Esophagus (tissue), 2 donors: ENCODE measurements at regions not wholly inside any gene's neighbourhood (a gene's known extent, or its start where the extent isn't known, plus 50 kb on each side); places are given as distances from the start of the nearest gene placed in this dataset.

Experiments
- H3K27ac ChIP-seq, 2 donors: one replicate each; pipeline ENCODE4 v1.5.1; 2013; ENCODE audit warnings: low read depth in 2 of 2, mild to moderate bottlenecking in 2 of 2, inconsistent platforms in 1 of 2, low read length in 1 of 2, moderate library complexity in 1 of 2
- H3K27me3 ChIP-seq, 2 donors: one replicate each; pipeline ENCODE4 v1.6.1; 2013; ENCODE audit warnings: low read length in 2 of 2, control low read depth in 1 of 2, mild to moderate bottlenecking in 1 of 2; ENCODE audit not compliant: insufficient read depth in 2 of 2, control insufficient read depth in 1 of 2
- H3K36me3 ChIP-seq, 2 donors: one replicate each; pipeline ENCODE4 v1.6.1; 2013; ENCODE audit warnings: low read length in 1 of 2; ENCODE audit not compliant: control insufficient read depth in 2 of 2, insufficient read depth in 2 of 2
- H3K4me1 ChIP-seq, 2 donors: one replicate each; pipeline ENCODE4 v1.6.1; 2013; ENCODE audit warnings: low read length in 1 of 2; ENCODE audit not compliant: control insufficient read depth in 2 of 2, insufficient read depth in 2 of 2
- H3K4me3 ChIP-seq, 2 donors: one replicate each; pipeline ENCODE4 v1.5.1; 2013; ENCODE audit warnings: low read length in 2 of 2, mild to moderate bottlenecking in 2 of 2, low read depth in 1 of 2, moderate library complexity in 1 of 2
- H3K9me3 ChIP-seq, 2 donors: one replicate each; pipeline ENCODE4 v1.6.1; 2013; ENCODE audit warnings: mild to moderate bottlenecking in 2 of 2, low read depth in 1 of 2, low read length in 1 of 2, moderate library complexity in 1 of 2; ENCODE audit not compliant: control insufficient read depth in 2 of 2, insufficient read depth in 1 of 2
- WGBS, 2 donors: extraction: QIAGEN DNeasy Blood & Tissue Kit; methylation state at CpG; one replicate each; pipeline ENCODE4 v1.1.7; 2013; 5-methylcytosine and 5-hydroxymethylcytosine counted together
- donor health status: healthy with polysubstance abuse.
- donor health status: Bipolar disorder and iron deficiency.

- H3K27me3 ChIP-seq, result no peaks in the 10 kb centered on the region
- 65% methylated on average over 5 of the region's 5 CpGs for WGBS, 2 donors
- no peaks in the 10 kb centered on the region for H3K36me3 ChIP-seq
- no peak overlapping the region for H3K27ac ChIP-seq
- no peaks in the 10 kb centered on the region for H3K9me3 ChIP-seq
- no peaks in the 10 kb centered on the region for H3K4me1 ChIP-seq
- no peak overlapping the region for H3K4me3 ChIP-seq
Measured at GRCh38 chr1:55839626-55840025, 624.5 kb upstream of the USP24 start.

- no peaks in the 10 kb centered on the region for H3K36me3 ChIP-seq
- H3K9me3 ChIP-seq, result no peaks in the 10 kb centered on the region
- H3K4me1 ChIP-seq, result no peaks in the 10 kb centered on the region
- 93 to 95% methylated on average over 1 of the region's 1 CpG for WGBS, 2 donors
- no peak overlapping the region for H3K27ac ChIP-seq
- H3K4me3 ChIP-seq, result no peak overlapping the region
- no peaks in the 10 kb centered on the region for H3K27me3 ChIP-seq
Measured at GRCh38 chr1:55839221-55839620, 624.1 kb upstream of the USP24 start.

GRCh38 chr1:55836086-55836485, 620.9 kb upstream of the USP24 start:
- H3K27ac ChIP-seq, result no peak overlapping the region
- 71 to 79% methylated on average over 3 of the region's 3 CpGs for WGBS, 2 donors
- H3K4me3 ChIP-seq, result no peak overlapping the region

GRCh38 chr1:55833529-55834091, 618.4 kb upstream of the USP24 start:
- Histone ChIP-seq H3K9me3 (no peaks in the 10 kb centered on the region), H3K27me3 (no peaks in the 10 kb centered on the region), H3K4me3 (no peak overlapping the region), H3K36me3 (no peaks in the 10 kb centered on the region), H3K4me1 (no peaks in the 10 kb centered on the region), H3K27ac (no peak overlapping the region)
- WGBS, 2 donors, result 61 to 64% methylated on average over 2 of the region's 2 CpGs

More at GRCh38 chr1:55836086-55836485, 620.9 kb upstream of the USP24 start:
- Histone ChIP-seq H3K4me1 (no peaks in the 10 kb centered on the region), H3K27me3 (no peaks in the 10 kb centered on the region), H3K36me3 (no peaks in the 10 kb centered on the region), H3K9me3 (no peaks in the 10 kb centered on the region)

- 82 to 85% methylated on average over 3 of the region's 3 CpGs for WGBS, 2 donors
- no peaks in the 10 kb centered on the region for H3K9me3 ChIP-seq
- no peaks in the 10 kb centered on the region for H3K4me1 ChIP-seq
- no peaks in the 10 kb centered on the region for H3K36me3 ChIP-seq
- H3K27me3 ChIP-seq, result no peaks in the 10 kb centered on the region
- H3K27ac ChIP-seq, result no peak overlapping the region
- H3K4me3 ChIP-seq, result no peak overlapping the region
Measured at GRCh38 chr1:55831759-55832158, 616.6 kb upstream of the USP24 start.

- 41 to 56% methylated on average over 5 of the region's 5 CpGs for WGBS, 2 donors
- no peak overlapping the region for H3K27ac ChIP-seq
Measured at GRCh38 chr1:55828044-55828443, 612.9 kb upstream of the USP24 start.

GRCh38 chr1:55827350-55827749, 612.2 kb upstream of the USP24 start:
- Histone ChIP-seq H3K9me3 (no peaks in the 10 kb centered on the region), H3K36me3 (no peaks in the 10 kb centered on the region), H3K4me1 (no peaks in the 10 kb centered on the region), H3K27me3 (no peaks in the 10 kb centered on the region), H3K4me3 (no peak overlapping the region), H3K27ac (no peak overlapping the region)
- WGBS, 2 donors, result 60 to 70% methylated on average over 4 of the region's 4 CpGs

More at GRCh38 chr1:55828044-55828443, 612.9 kb upstream of the USP24 start:
- Histone ChIP-seq H3K27me3 (no peaks in the 10 kb centered on the region), H3K9me3 (no peaks in the 10 kb centered on the region), H3K4me3 (no peak overlapping the region), H3K36me3 (no peaks in the 10 kb centered on the region), H3K4me1 (no peaks in the 10 kb centered on the region)

GRCh38 chr1:55826381-55827080, 611.4 kb upstream of the USP24 start:
- no peak overlapping the region for H3K27ac ChIP-seq
- WGBS, 2 donors, result 61 to 79% methylated on average over 4 of the region's 4 CpGs

GRCh38 chr1:55825461-55825860, 610.3 kb upstream of the USP24 start:
- H3K27me3 ChIP-seq, result no peaks in the 10 kb centered on the region
- H3K4me3 ChIP-seq, result no peak overlapping the region
- H3K36me3 ChIP-seq, result no peaks in the 10 kb centered on the region
- 74 to 89% methylated on average over 1 of the region's 1 CpG for WGBS, 2 donors
- H3K4me1 ChIP-seq, result no peaks in the 10 kb centered on the region
- H3K9me3 ChIP-seq, result no peaks in the 10 kb centered on the region
- no peak overlapping the region for H3K27ac ChIP-seq

More at GRCh38 chr1:55826381-55827080, 611.4 kb upstream of the USP24 start:
- Histone ChIP-seq H3K4me1 (no peaks in the 10 kb centered on the region), H3K36me3 (no peaks in the 10 kb centered on the region), H3K9me3 (no peaks in the 10 kb centered on the region), H3K27me3 (no peaks in the 10 kb centered on the region), H3K4me3 (no peak overlapping the region)

- H3K9me3 ChIP-seq, result no peaks in the 10 kb centered on the region
- no peaks in the 10 kb centered on the region for H3K27me3 ChIP-seq
- H3K36me3 ChIP-seq, result no peaks in the 10 kb centered on the region
- no peak overlapping the region for H3K4me3 ChIP-seq
- H3K4me1 ChIP-seq, result no peaks in the 10 kb centered on the region
- no peak overlapping the region for H3K27ac ChIP-seq
Measured at GRCh38 chr1:55824251-55824640, 609.1 kb upstream of the USP24 start.
